Suprapubic skin (tissue), 3 donors: ENCODE measurements at regions not wholly inside any gene's neighbourhood (a gene's known extent, or its start where the extent isn't known, plus 50 kb on each side); places are given as distances from the start of the nearest gene placed in this dataset.

Experiments used
- EP300 ChIP-seq: sonication (generic); formaldehyde crosslinking; IDR thresholded peaks from one replicate; pipeline ENCODE4 v1.6.1; 2017; ENCODE audit warnings: antibody characterized with exemption
- POLR2A ChIP-seq, 2 donors: fragments of 450-650 bp; IDR thresholded peaks; one replicate each; pipeline ENCODE4 v1.6.1; 2017; ENCODE audit warnings: antibody characterized with exemption in 2 of 2, mild to moderate bottlenecking in 2 of 2, moderate library complexity in 2 of 2
- TF ChIP-seq, protein P1 (sequence below), 2 donors: fragments of 200-600 bp in 1 of 2; fragments of 450-650 bp in 1 of 2; sonication (generic) in 1 of 2; IDR thresholded peaks; one replicate each; pipeline ENCODE4 v1.5.1; 2016 to 2019; ENCODE audit warnings: antibody characterized with exemption in 2 of 2, mild to moderate bottlenecking in 1 of 2, moderate library complexity in 1 of 2

DNA sequence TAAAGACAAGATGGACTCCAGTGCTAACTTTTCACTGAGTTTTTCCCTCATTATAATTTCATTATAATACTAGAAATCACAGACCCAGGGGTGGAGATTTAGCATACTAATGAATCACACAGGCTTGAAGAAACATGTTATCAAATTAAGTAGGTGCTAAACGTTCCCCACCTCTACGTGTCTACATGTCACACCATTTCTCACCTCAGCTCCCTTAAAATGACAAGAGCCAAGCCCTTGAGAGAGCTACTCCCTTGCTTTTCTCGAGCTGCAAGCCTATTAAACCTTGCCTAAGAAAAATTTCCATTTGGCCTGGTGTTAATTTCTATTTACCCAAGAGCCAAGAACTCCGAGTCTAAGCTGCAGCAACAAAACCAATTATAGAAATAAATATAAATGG, 396.3 kb upstream of the NEGR1 start:
- TF ChIP-seq, protein P1, sequence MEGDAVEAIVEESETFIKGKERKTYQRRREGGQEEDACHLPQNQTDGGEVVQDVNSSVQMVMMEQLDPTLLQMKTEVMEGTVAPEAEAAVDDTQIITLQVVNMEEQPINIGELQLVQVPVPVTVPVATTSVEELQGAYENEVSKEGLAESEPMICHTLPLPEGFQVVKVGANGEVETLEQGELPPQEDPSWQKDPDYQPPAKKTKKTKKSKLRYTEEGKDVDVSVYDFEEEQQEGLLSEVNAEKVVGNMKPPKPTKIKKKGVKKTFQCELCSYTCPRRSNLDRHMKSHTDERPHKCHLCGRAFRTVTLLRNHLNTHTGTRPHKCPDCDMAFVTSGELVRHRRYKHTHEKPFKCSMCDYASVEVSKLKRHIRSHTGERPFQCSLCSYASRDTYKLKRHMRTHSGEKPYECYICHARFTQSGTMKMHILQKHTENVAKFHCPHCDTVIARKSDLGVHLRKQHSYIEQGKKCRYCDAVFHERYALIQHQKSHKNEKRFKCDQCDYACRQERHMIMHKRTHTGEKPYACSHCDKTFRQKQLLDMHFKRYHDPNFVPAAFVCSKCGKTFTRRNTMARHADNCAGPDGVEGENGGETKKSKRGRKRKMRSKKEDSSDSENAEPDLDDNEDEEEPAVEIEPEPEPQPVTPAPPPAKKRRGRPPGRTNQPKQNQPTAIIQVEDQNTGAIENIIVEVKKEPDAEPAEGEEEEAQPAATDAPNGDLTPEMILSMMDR (IDR thresholded peaks at IDR 0.05), result no peak
- TF ChIP-seq POLR2A (IDR thresholded peaks at IDR 0.05), result no peak
- TF ChIP-seq EP300, result no peak
